ENCODE measurements at regions not wholly inside any gene's neighbourhood (a gene's known extent, or its start where the extent isn't known, plus 50 kb on each side); places are given as distances from the start of the nearest gene placed in this dataset.

- in situ Hi-C loops (cut with HindIII; ENCODE audit: low pct_unique_long_range_greater_than_20kb, low sequenced_read_pairs) (no loop called here), intact Hi-C loops (cut with micrococcal nuclease; ENCODE audit: unreplicated experiment) (no loop called here)
- no peak for DNase-seq (ENCODE audit: low read depth, low spot score)
- ChIA-PET CTCF (no interaction called here), POLR2A (no interaction called here)
- BruUV-seq (replicated peaks) = no TSS peak
- TF ChIP-seq SIN3A (IDR thresholded peaks at IDR 0.05; ENCODE audit: borderline replicate concordance, insufficient read depth, low read depth, low read length) (no peak), REST (IDR thresholded peaks at IDR 0.05; ENCODE audit: insufficient read depth in 1 of 2, low read depth in 2 of 2, low read length in 1 of 2) (no peak), TCF7L2 (IDR thresholded peaks at IDR 0.05; ENCODE audit: low read depth, low read length) (no peak), POLR2AphosphoS5 (IDR thresholded peaks at IDR 0.05; ENCODE audit: low read depth, low read length) (no peak), CTCF (IDR thresholded peaks at IDR 0.05) (no peak)
- ATAC-seq = no peak
- Histone ChIP-seq H3K4me1 (ENCODE audit: control insufficient read depth, insufficient read depth, low read length) (no peaks in the 10 kb centered on the region), H3K27ac (ENCODE audit: low read length) (no peak overlapping the region), H3K4me3 (ENCODE audit: low read depth in 2 of 2, low read length in 2 of 2) (no peak overlapping the region), H3K36me3 (ENCODE audit: control insufficient read depth, insufficient read depth, low read length) (no peaks in the 10 kb centered on the region), H3K27me3 (ENCODE audit: control insufficient read depth, insufficient read depth, low read length) (no peaks in the 10 kb centered on the region), H3K9me3 (ENCODE audit: control insufficient read depth, insufficient read depth, low read depth, low read length) (no peaks in the 10 kb centered on the region)
Observed at GRCh38 chrX:122113896-122114295, 1066.5 kb downstream of the GLUD2 start.

GRCh38 chrX:122115604-122116003 lies 1068.2 kb downstream of the GLUD2 start:
- Histone ChIP-seq H3K27ac (ENCODE audit: low read length) (no peak overlapping the region), H3K9me3 (ENCODE audit: control insufficient read depth, insufficient read depth, low read depth, low read length) (no peaks in the 10 kb centered on the region), H3K4me3 (ENCODE audit: low read depth in 2 of 2, low read length in 2 of 2) (no peak overlapping the region), H3K4me1 (ENCODE audit: control insufficient read depth, insufficient read depth, low read length) (no peaks in the 10 kb centered on the region), H3K36me3 (ENCODE audit: control insufficient read depth, insufficient read depth, low read length) (no peaks in the 10 kb centered on the region), H3K27me3 (ENCODE audit: control insufficient read depth, insufficient read depth, low read length) (no peaks in the 10 kb centered on the region)
- POLR2A ChIA-PET = no interaction called here
- CTCF ChIA-PET = no interaction called here
- ATAC-seq (no peak), DNase-seq (ENCODE audit: low read depth, low spot score) (no peak)
- TF ChIP-seq TCF7L2 (IDR thresholded peaks at IDR 0.05; ENCODE audit: low read depth, low read length) (no peak), SIN3A (IDR thresholded peaks at IDR 0.05; ENCODE audit: borderline replicate concordance, insufficient read depth, low read depth, low read length) (no peak), REST (IDR thresholded peaks at IDR 0.05; ENCODE audit: insufficient read depth in 1 of 2, low read depth in 2 of 2, low read length in 1 of 2) (no peak), POLR2AphosphoS5 (IDR thresholded peaks at IDR 0.05; ENCODE audit: low read depth, low read length) (no peak), CTCF (IDR thresholded peaks at IDR 0.05) (no peak)
- BruUV-seq (replicated peaks) = no TSS peak
- intact Hi-C loops (cut with micrococcal nuclease; ENCODE audit: unreplicated experiment) = no loop called here
- in situ Hi-C loops (cut with HindIII; ENCODE audit: low pct_unique_long_range_greater_than_20kb, low sequenced_read_pairs) = no loop called here

Data from Panc1 (cell line).